Caki2 (cell line): ENCODE measurements at regions not wholly inside any gene's neighbourhood (a gene's known extent, or its start where the extent isn't known, plus 50 kb on each side); places are given as distances from the start of the nearest gene placed in this dataset.

Source experiments
- DNase-seq: peaks from one replicate; pipeline ENCODE4 v3.0.0-alpha.2; 2015; ENCODE audit warnings: low read depth
- in situ Hi-C: cut with HindIII; loops from 2 replicates; pipeline ENCODE4 v1.10.0; 2016; ENCODE audit warnings: low sequenced_read_pairs, low pct_unique_long_range_greater_than_20kb, mixed read lengths

DNA sequence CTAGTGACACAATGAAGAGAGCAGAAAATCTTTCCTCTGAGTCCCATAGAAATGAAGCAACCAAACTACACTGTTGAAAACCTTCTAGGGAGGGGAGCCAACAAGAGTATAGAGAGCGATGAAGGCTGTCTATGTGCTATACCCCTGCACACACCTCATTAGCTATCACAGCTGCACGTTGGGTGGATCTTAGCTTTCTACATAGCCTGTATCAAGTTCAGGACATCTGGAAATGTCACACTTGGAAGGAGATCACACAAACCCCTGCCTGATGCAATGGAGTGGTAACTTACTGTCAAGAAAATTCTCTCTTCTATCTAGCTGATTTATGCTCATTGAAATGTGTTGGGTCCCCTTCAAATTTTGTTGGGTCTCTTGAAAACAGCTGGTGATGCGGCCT, 127.0 kb upstream of the NTRK2 start:
- DNase-seq, result no peak
- in situ Hi-C loops, result no loop called here

DNA sequence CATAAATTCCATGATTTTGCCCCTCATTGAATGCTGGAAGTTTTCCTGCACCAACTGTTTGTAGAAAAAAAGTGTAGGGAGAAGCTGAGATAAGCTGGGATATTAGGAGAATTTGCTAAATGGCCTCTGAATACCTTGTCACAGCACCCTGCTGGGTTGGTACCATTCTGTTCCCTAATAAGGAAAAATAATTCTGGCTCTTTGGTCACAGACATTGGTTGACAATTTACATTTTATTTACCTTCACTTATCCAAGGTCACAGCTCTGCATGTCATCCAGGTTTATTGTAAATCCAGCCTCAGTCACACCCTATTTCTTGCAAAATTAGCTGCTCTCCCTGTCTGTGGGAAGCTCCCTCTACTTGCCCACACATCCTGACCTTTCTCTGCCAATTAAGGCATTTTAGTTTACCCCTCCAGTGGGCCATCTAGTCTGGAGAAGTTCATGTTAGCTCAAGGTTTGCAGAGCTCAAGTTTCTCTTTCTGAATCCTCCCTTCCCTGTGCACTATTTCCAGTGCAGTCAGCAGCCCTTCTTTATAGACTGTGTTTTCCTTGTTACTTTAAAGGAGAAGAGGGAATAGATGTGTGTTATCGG, 115.4 kb upstream of the NTRK2 start:
- no peak for DNase-seq
- in situ Hi-C loops, result no loop called here

DNA sequence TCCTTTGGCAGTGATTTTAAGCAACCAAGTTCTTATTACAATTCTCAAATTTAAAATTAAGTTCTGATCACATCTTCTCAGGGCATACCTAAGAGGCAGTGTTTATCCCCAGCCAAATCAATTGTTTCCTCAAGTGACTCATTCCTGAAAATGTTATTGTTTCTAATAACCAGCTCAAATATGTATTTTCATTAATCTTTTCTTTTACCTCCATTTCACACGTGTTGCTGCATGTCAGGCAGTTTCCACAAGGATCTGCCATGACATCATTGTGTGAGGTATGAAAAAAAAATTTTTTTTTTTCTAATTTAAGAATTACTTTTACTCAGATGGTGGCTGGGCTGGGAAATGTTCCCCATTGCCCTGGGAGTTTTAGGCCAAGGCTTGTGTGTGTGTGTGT, 113.0 kb upstream of the NTRK2 start:
- in situ Hi-C loops, result no loop called here
- DNase-seq, result no peak

DNA sequence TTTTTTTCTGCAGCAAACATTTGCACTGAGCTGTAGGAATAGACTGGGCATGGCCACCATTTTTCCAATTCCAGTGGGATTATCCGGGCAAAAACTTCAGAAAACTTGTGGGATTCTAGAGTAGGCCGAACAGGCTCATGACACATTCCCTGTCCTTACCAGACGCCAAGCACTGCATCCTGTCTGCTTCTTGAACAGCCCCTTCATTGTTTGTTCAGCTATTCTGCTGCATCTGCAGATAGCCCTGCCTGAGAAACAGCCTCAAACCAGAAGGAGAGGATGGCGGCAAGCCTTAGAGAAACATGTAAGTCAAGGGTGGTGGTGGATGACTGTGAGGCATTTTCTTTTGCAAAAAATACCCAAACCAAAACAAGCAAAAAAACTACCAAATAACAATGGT, 111.8 kb upstream of the NTRK2 start:
- no peak for DNase-seq
- in situ Hi-C loops, result no loop called here

DNA sequence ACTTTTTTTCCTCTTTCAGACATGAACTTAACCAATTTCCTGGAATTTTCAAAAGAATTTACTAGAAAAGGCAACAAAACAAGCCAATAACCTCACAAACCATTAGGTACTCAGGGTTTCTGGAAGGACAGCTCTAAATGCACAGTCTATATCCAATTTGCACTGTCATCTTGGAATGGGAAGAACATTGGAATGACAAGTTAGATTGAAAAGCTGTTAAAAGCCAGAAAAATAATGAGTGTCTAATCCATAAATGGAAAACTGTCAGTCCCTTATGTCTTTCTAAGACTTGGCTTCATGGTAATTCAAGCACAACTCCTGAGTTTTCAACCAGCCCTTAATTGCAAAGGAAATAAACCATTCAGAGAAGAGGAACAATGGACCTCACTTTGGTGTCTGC, 105.8 kb upstream of the NTRK2 start:
- in situ Hi-C loops, result no loop called here

DNA sequence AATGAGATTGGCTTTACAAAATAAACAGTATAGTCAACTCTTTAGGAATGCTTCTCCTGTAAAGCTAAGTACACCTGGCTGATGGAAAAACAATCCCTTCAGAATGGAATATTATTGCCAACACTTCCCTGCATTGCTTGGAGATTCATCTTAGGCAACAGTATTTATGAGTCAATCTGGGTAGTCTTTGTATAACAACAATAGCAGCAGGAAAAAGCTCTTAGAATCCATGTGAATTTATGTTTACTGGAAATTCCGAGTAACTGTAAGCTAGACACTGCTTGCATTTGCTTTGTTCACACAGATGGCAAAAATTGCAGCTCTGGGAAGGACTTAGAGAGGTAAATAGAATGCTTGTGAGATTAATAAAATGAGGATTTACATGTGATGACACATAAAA, 101.7 kb upstream of the NTRK2 start:
- no peak for DNase-seq
- in situ Hi-C loops, result no loop called here

More for the DNA sequence above, 105.8 kb upstream of the NTRK2 start:
- no peak for DNase-seq

DNA sequence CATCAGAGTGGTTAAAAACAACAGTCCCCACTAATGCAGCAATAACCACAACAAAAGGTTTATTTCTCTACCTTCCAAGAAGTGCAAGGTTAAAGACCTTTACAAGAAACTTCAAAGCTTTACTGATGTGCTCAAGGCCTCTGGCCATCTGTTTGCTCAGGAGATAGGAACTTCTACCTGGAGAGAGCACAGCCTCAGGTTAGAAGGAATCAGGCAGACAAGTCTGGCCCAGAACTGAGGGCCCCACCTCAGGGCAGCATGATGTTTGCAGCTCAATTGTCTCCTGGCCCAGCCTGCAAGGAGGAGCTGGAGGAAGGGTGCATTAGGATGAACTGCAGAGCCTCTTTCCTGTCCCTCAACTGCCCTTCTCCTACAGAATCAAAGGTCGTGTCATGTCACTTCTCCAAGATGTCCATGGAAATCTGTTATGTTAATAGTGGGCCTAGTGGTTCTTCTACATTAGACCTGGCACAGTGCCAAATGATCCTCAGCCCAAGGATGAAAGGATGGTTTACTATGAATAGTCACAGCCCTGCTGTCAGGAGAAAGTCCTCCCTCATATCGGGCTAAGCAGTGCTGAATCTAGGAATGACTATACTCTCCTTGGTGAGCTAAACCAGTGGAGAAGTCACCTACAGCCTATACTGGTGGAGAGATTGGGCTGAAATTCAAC, 98.9 kb upstream of the NTRK2 start:
- no peak for DNase-seq
- in situ Hi-C loops, result no loop called here

DNA sequence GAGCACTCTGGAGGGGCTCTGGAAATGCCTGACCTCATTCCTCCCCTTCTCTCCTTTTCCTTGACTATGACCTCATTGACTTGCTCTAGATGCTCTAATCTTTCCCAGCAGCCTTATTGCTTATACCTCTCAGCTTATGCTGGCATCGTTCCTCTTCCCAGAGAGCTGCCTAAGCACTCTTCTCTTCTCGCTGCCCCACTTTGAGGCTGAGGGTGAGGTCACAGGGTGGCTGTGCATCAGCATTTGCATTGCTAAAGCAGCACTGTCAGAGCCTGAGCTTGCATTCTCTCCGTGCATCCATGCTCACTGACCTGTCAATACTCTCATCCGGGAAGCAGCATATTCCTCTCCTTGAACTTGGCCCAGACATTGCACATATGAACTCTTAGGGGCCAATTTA, 96.4 kb upstream of the NTRK2 start:
- DNase-seq, result no peak

DNA sequence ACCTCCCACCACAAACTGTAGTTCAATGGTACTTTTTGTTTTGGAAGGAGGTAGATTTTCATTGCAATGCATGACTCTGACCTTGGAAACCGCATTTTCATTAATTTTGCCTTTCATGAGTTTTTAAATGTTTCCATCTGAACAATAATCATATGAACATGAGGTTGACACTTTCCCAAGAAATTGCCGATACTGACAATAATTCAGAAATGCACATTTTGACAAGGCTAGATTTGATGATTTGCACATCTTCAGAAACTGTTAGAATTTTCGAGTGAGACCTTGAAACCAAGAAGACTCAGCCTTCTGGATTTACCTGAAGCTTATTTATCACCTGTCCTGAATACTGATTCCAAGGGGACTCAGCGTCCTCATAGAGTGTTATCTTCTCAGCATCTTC, 93.8 kb upstream of the NTRK2 start:
- in situ Hi-C loops, result no loop called here
- no peak for DNase-seq

More for the DNA sequence above, 96.4 kb upstream of the NTRK2 start:
- in situ Hi-C loops, result no loop called here

DNA sequence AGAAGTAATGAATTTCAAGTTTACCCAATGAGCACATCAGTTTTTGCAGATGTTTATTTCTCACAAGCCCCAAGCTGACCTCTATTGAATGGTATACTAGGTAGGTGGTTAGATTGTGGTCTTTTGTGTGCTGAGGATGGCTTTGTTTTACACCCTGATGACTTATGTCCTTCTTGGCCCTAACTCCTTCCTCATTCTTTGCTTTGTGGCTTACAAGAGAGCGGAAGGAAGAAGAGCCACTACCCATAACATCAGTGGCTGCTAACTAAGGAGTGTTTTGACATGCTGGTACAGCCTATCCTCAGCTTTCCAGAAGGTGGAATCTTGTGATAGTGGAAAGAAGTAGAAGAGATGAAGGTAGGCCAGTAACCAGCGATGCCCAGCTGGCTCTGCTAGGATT, 85.7 kb upstream of the NTRK2 start:
- in situ Hi-C loops, result no loop called here

DNA sequence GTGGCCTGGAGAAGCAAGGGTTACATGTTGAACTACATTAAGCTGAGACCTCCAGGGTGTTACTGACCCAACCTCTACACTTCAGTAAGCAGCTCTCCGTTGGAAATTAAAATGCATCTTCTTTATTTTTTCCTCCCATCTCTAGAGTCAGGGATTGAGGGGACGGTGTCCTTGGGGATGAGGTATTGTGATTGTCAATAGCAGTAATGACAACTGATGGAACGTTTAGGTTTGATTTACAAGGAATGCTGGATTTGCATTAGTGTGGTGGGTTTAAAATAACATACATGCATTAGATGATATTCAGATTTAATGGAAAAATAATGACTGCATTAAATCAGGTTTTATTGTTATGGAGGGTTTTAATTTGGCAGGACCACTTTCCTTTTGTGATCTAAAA, 82.9 kb upstream of the NTRK2 start:
- DNase-seq, result no peak
- in situ Hi-C loops, result no loop called here

More for the DNA sequence above, 85.7 kb upstream of the NTRK2 start:
- no peak for DNase-seq

DNA sequence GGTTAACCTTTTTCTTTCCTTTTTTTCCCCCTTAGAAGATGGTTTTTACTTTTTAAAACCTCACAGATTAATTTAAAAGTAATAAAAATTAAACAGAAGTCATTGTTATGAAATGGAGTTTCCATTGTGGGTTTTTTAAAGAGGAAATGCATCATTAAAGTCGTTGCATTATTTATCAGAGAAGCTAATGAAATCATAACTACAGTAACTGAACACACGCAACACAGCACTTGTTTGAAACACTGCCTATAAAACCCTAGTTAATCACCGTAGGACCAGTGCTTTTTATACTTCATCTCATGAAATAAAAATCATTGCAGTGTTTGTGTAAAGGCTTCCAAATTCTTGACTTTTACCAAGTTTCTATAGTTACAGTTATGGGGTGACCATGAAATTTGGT, 82.4 kb upstream of the NTRK2 start:
- in situ Hi-C loops, result no loop called here
- no peak for DNase-seq

DNA sequence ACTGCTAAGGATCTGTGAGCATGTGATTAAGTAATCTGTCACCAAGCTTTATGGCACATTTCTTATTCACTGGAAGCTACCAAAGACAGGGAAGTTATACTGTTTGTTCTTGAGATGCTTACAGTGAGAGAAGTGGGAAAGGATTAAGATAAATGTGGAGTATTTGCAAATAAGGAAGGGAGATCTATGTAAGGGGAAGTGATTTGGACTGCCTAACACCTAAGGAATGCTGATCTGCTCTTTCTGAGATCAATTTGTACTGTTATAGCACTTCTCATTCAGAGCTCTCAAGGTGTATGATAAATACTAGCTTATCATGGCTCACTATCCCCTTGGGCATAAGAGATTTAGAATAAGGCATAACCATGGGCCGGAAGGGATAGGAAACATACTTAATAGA, 80.0 kb upstream of the NTRK2 start:
- in situ Hi-C loops, result no loop called here
- DNase-seq, result no peak

DNA sequence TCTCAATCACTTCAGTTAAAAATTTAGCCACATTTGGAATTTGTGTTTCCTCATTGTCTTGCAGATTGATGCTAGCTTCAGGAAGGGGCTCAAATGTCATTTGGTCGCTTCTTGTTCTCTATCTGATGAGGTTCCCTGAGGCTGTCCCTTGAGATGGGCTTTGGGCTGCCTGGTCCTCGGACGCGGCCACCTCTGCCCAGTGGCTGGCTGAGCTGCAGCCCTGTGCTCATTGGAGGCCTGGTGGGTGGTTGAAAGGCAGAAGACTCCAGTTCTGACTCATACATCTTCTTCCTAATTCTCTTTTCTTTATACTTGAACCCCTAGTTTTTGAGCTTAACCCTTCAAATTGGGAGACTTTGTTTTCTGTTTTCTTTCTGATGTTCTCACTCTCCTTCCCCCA, 78.8 kb upstream of the NTRK2 start:
- in situ Hi-C loops, result no loop called here

DNA sequence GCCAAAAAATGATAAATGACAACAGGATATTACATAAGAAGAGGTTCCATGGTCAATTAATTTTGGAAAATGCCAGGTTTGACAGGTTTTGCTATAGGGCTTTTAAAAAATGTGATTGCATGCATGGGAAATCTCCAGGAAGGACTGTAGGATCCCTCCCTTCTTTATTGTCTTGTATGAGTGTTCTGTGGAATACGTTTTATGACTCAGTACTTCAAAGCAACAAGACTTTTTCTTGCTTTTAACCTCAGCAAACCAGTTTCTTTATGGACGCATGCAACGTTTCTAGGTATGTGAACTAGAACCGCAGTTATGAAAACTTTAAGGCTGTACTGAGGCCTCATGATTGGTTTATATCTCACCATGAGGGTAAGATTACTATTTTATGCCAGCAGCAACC, 76.6 kb upstream of the NTRK2 start:
- in situ Hi-C loops, result no loop called here
- no peak for DNase-seq

More for the DNA sequence above, 78.8 kb upstream of the NTRK2 start:
- DNase-seq, result no peak

DNA sequence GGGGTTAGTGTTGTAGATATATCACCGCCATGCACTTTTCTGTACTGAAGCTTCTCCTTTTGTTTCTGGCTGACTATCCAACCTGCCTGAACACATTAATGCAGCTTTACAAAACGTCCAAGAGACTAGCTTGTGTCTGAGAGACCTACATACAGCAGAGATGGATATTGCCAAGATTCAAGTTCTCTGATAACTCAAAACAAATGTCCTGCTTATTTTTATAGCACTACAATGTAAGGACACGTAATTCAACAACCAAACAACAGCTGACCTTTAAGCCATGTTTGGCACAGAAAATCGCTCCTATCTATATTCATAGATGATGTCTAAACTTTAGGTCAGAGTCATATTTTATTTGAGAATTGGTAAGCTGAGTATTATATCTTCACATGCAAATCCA, 76.2 kb upstream of the NTRK2 start:
- no peak for DNase-seq
- in situ Hi-C loops, result no loop called here

DNA sequence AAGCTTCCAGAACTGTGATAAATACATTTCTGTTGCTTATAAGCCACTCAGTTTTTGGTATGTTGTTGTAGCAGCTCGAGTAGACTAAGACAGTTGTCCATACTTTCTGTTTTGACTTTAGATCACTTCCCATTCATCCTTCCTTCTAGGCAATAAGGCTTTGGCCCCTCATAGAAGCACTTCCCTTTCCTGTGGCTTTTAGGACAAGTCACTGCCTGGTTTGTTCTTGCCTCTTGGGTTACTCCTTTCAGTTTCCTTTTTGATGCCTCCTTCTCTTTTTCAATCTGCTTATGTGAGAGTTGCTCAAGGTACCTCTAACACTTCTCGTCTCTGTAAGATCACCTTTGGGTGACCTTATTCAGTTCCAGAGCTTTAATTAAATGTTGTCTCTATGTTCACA, 72.4 kb upstream of the NTRK2 start:
- no peak for DNase-seq
- in situ Hi-C loops, result no loop called here

DNA sequence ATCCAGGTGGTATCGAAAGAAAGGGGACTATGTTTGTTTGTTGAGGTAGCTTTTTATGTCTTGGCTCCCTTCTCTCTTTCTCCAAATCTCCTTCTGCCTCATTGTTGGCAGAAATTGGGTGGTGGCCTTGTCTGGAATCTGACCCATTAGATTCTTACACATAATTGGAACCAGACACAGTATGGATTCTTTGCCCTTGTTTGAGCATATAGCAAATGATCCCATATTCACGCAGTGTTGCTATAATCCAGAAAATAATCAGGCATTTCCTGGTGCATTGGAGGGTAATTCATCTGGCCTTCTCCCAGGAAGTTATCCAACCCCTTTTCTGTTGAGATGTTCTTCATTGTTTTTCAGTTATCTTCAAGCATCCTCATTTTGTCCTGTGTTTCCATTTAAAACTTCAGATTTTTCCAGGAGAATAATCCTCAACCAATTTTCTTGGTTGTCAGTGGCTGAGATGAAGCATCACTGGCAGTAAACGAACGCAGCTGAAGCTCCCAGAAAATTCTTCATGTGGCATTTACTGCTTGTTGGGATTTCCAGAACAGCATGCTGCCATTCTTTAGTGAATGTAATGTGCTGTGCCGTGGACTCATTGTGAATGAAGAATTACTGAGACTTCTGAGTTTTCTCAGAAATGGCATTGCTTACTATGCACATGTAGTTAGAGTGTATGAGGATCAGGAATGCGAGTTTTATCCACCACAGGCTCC, 70.5 kb upstream of the NTRK2 start:
- in situ Hi-C loops, result no loop called here
- DNase-seq, result no peak

DNA sequence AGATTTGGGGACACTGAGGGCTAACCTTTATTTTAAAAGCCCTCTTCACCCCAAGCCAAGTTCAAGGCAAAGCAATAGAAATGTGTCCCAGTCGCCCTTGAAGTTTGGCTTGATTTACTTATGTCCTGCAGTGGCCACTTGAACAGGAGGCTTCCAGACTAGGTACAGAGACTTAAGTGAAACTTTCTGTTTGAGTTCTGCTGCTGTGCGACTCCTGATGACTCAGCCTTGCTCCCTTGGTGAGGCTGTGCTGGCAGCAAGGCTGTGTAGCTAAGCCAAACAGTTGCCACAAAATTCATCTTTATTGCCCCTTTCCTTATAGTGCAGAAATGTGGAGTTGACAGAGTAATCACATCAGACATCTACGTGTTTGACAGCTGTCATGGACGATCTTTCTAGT, 68.8 kb upstream of the NTRK2 start:
- in situ Hi-C loops, result no loop called here
- DNase-seq, result no peak

DNA sequence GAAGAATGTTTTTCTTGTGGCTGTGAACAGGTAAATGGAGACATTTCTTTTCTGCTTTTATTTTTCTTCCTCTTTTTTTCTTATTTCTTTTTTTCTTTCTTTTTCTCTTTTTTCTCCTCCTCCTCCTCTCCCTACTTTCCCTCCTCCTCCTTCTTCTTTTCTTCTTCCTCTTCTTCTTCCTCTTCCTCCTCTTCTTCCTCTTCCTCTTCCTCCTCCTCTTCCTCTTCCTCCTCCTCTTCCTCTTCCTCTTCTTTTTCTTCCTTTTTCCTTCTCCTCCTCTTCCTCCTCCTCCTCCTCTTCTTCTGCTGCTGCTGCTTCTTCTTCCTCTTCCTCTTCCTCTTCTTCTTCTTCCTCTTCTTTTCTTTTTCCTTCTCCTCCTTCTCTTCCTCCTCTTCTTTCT, 65.3 kb upstream of the NTRK2 start:
- in situ Hi-C loops, result no loop called here

More for the DNA sequence above, 65.3 kb upstream of the NTRK2 start:
- no peak for DNase-seq
